ENCODE measurements at regions not wholly inside any gene's neighbourhood (a gene's known extent, or its start where the extent isn't known, plus 50 kb on each side); places are given as distances from the start of the nearest gene placed in this dataset.

DNA sequence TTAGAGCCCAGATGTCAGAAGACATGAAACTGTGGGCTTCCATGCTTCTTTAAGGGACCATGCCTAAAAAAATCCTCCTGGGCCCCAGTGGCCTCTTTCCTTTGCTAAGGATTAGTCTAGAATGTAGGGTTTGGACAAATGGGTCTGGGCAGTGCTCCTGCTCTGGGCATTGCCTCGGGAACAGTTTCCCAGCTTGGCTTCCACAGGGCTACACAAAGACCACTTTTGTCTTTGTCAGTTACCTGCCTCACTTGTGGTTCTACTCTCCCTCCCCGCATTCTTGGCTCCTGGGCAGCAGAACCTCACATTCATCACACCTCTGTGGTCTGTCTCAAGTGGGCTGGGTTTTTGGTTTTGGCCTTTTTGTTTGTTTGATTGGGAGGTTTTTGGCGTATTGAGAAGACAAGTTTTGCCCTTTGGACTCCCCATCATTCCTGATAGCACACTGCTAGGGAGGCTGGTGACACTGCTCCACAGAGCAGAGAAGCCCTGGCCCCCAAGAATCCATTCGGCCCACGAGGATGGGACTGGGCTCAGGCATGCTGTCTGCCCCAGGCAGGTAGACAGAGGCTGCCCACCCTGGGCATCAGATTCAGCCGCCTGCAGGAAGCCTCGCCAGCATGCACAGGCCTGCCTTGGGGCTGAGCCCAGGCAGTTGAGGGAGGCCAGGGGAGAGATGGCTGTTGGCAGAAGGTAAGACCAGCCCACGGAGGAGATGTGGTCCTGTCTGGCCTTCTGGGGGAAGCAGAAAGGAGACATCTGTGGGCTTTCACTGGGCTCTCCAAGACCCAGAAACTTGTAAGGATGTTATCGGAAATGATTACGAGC is 343.7 kb downstream of the WDR11 start:
- TF ChIP-seq, protein P1, sequence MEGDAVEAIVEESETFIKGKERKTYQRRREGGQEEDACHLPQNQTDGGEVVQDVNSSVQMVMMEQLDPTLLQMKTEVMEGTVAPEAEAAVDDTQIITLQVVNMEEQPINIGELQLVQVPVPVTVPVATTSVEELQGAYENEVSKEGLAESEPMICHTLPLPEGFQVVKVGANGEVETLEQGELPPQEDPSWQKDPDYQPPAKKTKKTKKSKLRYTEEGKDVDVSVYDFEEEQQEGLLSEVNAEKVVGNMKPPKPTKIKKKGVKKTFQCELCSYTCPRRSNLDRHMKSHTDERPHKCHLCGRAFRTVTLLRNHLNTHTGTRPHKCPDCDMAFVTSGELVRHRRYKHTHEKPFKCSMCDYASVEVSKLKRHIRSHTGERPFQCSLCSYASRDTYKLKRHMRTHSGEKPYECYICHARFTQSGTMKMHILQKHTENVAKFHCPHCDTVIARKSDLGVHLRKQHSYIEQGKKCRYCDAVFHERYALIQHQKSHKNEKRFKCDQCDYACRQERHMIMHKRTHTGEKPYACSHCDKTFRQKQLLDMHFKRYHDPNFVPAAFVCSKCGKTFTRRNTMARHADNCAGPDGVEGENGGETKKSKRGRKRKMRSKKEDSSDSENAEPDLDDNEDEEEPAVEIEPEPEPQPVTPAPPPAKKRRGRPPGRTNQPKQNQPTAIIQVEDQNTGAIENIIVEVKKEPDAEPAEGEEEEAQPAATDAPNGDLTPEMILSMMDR (IDR thresholded peaks at IDR 0.05; ENCODE audit: insufficient read depth, low read length, poor library complexity, severe bottlenecking), result no peak
- no peak for DNase-seq (ENCODE audit: low read depth)
- H3K36me3 ChIP-seq (ENCODE audit: control insufficient read depth, insufficient read depth, low read length), result no peaks in the 10 kb centered on the region
- H3K4me3 ChIP-seq (ENCODE audit: low read depth, low read length), result no peak overlapping the region
- no peaks in the 10 kb centered on the region for H3K27me3 ChIP-seq (ENCODE audit: control insufficient read depth, insufficient read depth, low read length)

DNA sequence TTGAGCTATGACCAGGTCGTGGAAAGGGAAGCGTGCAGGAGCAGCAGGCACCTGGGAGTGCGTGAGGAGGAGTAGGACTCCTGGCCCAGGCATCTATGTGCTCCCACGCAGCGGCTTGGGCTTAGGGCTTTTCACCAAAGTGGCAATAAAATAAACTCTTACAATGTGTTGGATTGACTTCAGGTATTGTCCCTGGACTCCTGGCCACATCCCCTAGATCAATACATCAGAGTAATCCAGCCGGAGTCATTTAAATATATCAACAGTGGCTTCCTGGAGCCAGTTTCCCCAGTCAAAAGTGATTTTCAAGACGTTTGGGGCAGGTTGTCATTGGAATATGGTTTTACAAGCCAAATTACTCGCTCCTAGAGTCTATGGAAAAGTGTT is 344.4 kb downstream of the WDR11 start:
- DNase-seq (ENCODE audit: low read depth), result no peak
- TF ChIP-seq, protein P1 (IDR thresholded peaks at IDR 0.05; ENCODE audit: insufficient read depth, low read length, poor library complexity, severe bottlenecking), result no peak

DNA sequence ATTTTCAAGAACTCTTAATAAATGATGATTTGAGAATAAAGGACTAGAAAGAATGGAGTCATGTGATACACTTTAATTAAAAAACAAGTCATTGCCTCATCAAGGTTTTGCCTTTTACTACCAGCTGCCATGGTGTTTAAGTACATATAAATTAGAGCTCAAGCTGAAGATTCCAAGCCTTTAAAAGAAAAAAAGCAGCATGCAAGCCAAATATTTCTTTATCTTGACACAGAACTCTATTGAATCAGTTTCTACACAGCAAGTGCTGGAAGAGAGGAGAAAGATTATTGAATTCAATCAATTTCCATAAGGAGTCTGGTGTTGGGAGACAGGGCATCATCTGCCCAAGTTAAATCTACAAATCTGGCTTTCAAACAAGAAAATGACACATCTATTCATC is 347.9 kb downstream of the WDR11 start:
- peaks cover 2% of the 10 kb centered on the region for H3K27me3 ChIP-seq (ENCODE audit: control insufficient read depth, insufficient read depth, low read length)
- TF ChIP-seq, protein P1 (IDR thresholded peaks at IDR 0.05; ENCODE audit: insufficient read depth, low read length, poor library complexity, severe bottlenecking), result no peak
- no peaks in the 10 kb centered on the region for H3K36me3 ChIP-seq (ENCODE audit: control insufficient read depth, insufficient read depth, low read length)
- no peak for DNase-seq (ENCODE audit: low read depth)
- H3K4me3 ChIP-seq (ENCODE audit: low read depth, low read length), result no peak overlapping the region

More for the DNA sequence above, 344.4 kb downstream of the WDR11 start:
- no peaks in the 10 kb centered on the region for H3K27me3 ChIP-seq (ENCODE audit: control insufficient read depth, insufficient read depth, low read length)
- H3K36me3 ChIP-seq (ENCODE audit: control insufficient read depth, insufficient read depth, low read length), result no peaks in the 10 kb centered on the region
- no peak overlapping the region for H3K4me3 ChIP-seq (ENCODE audit: low read depth, low read length)

DNA sequence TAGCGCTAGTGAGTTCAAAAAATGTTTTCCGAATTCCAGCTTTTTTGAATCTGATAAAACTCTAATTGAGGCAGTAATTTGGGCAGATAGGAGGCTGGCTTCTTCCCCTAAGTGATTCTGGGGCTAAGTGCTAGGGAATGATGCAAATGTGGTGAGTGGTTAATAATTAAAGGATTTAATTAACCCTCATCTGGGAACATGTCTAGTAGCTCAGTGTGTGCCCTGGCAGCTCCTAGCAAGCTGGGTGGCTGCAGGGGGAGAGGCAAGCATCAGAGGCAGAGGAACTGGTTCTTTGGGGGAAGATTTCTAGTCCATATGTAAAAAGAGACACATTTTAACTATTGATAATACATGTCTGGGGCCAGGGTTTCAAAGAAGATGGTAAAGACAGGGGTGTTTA is 354.5 kb downstream of the WDR11 start:
- no peak overlapping the region for H3K4me3 ChIP-seq (ENCODE audit: low read depth, low read length)
- TF ChIP-seq, protein P1 (IDR thresholded peaks at IDR 0.05; ENCODE audit: insufficient read depth, low read length, poor library complexity, severe bottlenecking), result no peak
- no peak for DNase-seq (ENCODE audit: low read depth)
- no peaks in the 10 kb centered on the region for H3K36me3 ChIP-seq (ENCODE audit: control insufficient read depth, insufficient read depth, low read length)
- H3K27me3 ChIP-seq (ENCODE audit: control insufficient read depth, insufficient read depth, low read length), result peaks cover 2% of the 10 kb centered on the region

DNA sequence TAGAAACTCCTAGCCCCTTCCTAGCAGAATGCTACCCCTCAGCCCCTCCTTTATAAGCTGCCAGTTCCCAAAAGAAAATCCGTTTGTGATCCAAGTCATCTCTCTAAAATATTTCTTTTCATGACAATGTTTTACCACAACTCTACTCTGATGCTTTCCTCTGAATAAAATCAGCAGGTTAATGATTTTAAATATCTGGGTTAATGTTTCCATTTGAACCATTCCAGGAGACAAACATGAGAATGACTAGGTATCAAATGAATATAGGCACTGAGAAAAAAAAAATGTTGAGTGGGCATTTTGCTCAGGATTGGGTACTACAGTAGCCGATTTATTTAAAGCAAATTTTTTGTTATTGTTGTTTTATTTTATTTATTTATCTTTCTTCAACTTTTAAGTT is 360.3 kb downstream of the WDR11 start:
- no peak for DNase-seq (ENCODE audit: low read depth)
- no peaks in the 10 kb centered on the region for H3K27me3 ChIP-seq (ENCODE audit: control insufficient read depth, insufficient read depth, low read length)
- H3K4me3 ChIP-seq (ENCODE audit: low read depth, low read length), result no peak overlapping the region
- H3K36me3 ChIP-seq (ENCODE audit: control insufficient read depth, insufficient read depth, low read length), result no peaks in the 10 kb centered on the region
- TF ChIP-seq, protein P1 (IDR thresholded peaks at IDR 0.05; ENCODE audit: insufficient read depth, low read length, poor library complexity, severe bottlenecking), result no peak

DNA sequence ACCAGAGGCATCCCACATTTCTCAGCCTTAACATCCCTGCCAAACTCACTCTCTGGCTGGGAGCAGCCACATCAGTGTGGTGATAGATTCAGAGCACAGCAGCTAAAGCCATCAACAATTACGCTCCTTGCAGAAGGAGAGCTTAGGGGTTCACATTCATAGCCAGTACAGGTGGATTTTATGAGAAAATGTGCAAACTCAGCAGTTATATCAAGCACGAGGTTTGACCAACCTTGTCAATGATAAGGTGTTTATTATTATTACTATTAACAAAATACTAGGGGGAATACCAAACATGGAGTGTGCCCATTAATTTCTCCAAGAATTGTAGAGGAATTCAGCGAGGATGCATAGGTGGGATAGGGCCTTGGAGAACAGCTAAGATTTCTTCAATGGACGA is 362.3 kb downstream of the WDR11 start:
- no peak for DNase-seq (ENCODE audit: low read depth)
- Histone ChIP-seq H3K36me3 (ENCODE audit: control insufficient read depth, insufficient read depth, low read length) (no peaks in the 10 kb centered on the region), H3K4me3 (ENCODE audit: low read depth, low read length) (no peak overlapping the region), H3K27me3 (ENCODE audit: control insufficient read depth, insufficient read depth, low read length) (no peaks in the 10 kb centered on the region)
- TF ChIP-seq, protein P1 (IDR thresholded peaks at IDR 0.05; ENCODE audit: insufficient read depth, low read length, poor library complexity, severe bottlenecking), result no peak

Data from kidney epithelial cell (primary cell).